ENCODE measurements at regions not wholly inside any gene's neighbourhood (a gene's known extent, or its start where the extent isn't known, plus 50 kb on each side); places are given as distances from the start of the nearest gene placed in this dataset.
A peak's percentile ranks its signal among the peaks of the same experiment; 100 is the strongest.

GRCh38 chr11:96614846-96615245 is 225.0 kb downstream of the JRKL start:
- peak in 2 of 3 experiments; percentile 29 to 79 for DNase-seq

DNA sequence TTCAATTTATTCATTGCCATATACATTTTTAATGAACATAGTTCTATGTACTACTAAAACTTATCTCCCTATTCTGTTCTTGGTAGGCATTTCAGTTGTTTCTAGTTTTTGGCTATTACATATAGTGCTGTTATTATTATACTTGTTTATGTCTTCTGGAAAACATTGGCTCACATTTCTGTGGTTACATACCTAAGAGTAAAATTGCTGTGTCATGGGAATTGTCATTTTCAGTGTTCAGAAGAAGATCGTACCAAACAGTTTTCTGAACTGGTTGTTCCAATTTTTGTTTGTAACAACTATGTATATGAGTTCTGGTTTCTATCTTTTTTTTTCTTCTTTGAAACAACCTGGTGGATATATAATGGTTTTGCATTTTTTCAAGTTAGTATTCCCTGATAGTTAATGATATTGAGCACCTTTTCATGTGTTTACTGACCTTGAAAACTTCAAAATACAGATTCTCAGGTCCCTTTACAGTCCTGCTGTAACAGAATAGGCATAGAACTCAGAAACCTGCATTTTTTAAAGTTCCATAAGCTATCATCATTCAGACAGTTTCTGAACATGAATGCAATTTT is 230.7 kb downstream of the JRKL start:
- peak in 1 of 3 experiments; percentile 29 for DNase-seq

DNA sequence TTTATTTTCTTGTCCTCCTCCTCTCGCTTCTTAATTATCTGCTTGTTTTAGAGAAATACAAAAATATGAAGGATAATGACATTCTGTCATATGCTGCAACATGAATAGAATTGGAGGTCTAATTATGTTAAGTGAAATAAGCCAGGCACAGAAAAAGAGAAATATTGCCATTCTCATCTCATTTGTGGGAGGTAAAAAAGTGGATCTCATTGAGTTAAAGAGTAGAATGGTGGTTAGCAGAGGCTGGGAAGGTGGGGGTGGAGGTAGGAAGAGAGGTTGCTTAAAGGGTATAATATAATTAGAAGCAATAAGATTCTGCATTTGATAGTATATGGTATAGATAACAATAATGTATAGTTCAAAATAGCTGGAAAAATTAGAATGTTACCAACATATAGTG is 231.3 kb downstream of the JRKL start:
- peak in 1 of 3 experiments; percentile 64 for DNase-seq

DNA sequence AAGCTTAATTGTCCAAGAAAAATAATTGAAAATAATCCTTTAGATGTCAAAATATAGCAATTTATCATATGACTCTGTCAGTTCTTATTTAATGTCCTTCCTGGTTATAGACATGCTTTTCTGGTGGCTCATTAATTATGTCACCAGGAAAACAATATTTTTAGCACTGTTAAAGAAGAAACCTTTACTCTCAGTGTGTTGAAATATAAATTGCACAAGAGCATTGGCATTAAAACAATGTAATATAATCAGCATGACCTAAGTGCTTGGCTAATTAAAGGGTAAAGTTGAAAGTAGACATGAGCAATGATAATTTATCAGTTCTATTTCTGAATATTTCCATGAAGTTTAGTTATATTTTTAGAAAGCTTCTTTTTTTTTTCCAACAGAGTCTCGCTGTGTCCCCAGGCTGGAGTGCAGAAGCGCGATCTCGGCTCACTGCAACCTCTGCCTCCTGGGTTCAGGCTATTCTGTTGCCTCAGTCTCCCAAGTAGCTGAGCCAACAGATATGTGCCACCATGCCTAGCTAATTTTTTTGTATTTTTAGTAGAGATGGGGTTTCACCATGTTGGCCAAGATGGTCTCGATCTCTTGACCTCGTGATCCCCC is 232.3 kb downstream of the JRKL start:
- DNase-seq: peak in 1 of 3 experiments; percentile 65

GRCh38 chr11:96624126-96624525 is 234.3 kb downstream of the JRKL start:
- DNase-seq: no peak

GRCh38 chr11:96627376-96627775 is 237.6 kb downstream of the JRKL start:
- DNase-seq: no peak

DNA sequence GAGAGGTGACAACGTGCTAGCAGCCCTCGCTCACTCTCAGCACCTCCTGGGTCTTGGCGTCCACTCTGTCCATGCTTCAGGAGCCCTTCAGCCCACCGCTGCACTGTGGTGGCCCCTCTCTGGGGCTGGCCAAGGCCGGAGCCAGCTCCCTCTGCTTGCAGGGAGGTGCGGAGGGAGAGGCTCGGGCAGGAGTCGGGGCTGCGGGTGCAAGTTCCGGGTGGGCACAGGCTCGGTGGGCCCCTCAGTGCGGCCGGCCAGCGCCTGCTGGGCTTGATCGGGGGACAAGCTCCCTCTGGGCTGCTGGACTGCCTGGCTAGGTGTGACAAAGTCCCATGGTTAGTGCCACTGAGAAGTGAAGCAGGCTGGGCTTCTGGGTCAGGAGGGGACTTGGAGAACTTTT is 245.8 kb downstream of the JRKL start:
- no peak for DNase-seq

DNA sequence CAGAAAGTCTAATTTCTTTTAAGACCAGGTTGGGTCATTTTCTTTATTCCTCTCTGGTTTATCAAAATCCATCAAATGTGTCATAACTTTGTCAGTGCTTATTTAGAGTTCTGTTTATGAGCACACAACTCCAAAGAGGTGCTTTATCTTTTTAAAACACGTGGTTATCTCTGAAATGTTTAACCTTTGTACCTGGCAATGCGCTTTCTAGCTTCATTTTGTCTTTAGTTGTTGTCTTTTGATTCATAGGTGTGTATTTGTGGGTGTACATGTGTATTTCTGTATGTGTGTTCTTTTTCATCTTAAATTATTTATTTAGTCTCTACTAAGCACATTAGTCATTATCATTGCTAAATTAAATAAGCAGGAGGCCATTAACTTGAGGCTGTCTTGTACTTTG is 251.4 kb downstream of the JRKL start:
- DNase-seq: no peak

DNA sequence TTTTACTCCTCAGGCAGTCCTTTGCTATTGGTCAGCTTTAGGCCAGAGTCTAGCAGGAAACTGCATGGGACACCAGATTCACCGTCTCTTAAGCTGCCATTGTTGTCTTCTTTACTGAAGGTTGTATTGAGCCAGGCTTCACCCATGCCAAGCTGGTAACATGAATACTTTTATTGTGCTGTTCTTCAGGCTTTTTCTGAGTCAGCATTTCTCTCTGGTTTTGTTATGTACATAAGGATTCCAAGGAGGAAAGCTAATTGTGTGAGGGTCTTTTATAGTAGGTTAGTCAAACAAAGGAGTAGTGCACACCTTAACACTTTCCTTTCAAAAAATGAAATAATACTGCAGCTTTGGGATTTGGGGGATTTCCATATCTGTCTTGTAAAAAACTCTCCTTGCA is 252.8 kb downstream of the JRKL start:
- DNase-seq: no peak

- DNase-seq: no peak
Measured at GRCh38 chr11:96643173-96643572, 253.4 kb downstream of the JRKL start.

DNA sequence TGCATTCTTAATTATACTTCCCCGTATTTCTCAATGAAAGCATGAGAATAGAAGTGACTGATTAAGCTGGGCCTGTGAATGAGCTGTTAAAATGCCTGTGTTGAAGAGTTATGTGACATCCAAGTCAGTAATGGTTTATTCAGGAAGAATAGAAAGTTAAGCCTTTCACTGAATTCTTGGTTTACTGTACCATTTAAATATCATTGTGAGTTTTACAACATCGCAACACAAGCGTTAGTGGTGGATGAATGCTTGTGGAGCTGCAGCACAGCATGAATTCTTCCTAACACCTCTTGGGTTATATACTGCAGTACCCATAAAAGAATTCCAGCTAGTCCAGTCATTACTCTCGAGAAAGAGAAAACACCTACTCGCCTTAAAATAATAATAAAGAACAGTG is 257.8 kb downstream of the JRKL start:
- DNase-seq: no peak

- DNase-seq: peak in 1 of 3 experiments; percentile 19
Measured at GRCh38 chr11:96648991-96649390, 259.2 kb downstream of the JRKL start.

DNA sequence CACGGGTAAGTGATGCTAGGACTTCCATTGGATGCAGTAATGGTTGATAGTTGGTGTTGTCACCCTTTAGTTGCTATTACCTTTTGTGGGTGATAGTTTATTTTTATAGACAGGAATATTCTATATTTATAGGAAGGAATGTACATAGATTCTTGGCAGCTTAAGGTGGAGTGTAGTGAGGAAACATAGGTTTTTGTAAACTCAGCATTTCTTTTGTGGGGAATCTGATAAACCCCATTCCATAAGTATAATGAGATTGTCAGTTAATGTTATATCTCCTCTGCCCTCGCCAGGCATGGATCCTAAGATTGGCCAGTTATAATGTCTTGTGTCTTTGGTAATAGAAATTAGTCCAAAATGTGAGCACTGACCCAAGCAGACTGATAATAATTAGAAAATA is 262.7 kb downstream of the JRKL start:
- no peak for DNase-seq

DNA sequence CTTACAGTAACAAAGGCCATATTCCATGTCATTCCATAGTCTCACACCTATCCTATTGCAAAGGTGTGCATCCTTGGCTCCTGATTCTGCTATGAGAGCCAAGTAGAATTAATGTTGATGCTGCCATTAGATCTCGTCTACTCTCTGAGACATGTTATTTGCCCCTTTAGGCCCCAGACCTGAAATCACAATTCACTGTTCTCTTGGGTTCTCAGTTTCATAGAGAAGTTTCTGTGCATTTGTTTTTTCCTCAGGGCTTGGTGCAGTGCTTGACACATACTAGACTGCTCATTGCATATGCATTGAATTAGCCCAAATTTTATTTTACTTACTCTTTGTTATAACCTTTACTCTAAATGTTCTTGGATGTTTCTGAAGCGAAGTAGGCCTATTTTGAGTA is 265.7 kb downstream of the JRKL start:
- DNase-seq: no peak

- DNase-seq: no peak
Measured at GRCh38 chr11:96658436-96658835, 268.6 kb downstream of the JRKL start.

GRCh38 chr11:96664110-96664509 is 274.3 kb downstream of the JRKL start:
- no peak for DNase-seq

GRCh38 chr11:96680211-96681018 is 290.6 kb downstream of the JRKL start:
- DNase-seq: peak in 2 of 3 experiments; percentile 6 to 46

GRCh38 chr11:96681019-96681716 is 291.4 kb downstream of the JRKL start:
- DNase-seq: no peak

DNA sequence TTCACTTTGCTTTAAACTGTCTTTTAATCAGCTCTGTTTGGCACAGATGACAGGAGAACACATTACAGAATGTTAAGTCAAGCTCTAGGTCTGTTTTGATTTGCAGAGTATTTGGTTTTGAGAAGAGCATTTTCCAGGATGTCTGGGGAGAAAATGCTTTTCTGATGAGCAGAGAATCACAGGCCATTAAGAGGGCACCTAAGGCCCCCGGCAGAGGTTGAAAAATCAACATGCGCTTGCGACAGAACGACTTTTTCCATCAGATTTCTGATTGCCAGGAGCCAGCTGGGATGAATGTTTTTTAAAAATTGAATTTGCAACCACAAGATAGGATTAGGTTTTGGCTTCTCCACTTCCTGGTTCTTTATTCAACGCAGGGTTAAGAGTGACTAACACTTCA is 304.5 kb downstream of the JRKL start:
- DNase-seq: no peak

GRCh38 chr11:96696731-96697130 is 306.9 kb downstream of the JRKL start:
- DNase-seq: no peak

- no peak for DNase-seq
Measured at GRCh38 chr11:96697466-96697865, 307.7 kb downstream of the JRKL start.

DNA sequence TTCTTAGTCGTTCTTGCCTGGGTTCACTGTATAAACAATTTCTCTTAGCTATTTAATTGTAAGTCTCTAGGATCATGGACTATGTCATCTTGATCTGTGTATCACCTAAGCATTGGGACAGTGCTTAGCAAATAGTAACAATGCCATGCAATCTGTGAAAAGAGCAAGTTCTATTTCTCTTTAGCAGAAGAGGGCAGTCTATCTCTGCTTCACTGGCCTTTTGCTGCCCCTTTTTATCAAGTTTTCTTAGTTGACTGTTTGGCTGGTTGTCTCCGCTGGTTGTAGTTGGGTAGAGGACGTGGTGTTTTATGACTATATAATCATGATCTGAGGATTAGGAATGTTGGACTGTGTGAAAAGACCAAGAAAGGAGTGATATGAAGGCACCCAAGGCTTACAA is 315.0 kb downstream of the JRKL start:
- DNase-seq: no peak

DNA sequence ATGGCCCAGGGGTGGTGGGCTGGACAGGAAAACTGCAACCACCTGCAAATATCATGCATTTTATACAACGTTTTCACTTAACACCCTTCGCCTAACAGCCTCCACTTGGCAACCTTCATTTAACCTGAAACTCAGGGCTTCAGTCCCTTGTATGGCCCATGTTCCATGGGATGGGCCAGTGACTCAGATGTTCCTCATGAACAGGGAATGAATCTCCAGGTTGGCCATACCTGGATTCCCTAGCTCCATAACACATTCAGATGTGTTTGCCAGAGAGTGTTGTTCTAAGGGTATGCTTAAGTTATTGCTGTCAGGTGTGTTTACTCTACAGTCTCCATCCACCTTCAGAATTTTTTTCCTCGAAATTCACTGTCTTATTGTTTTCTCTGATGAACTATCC is 316.9 kb downstream of the JRKL start:
- DNase-seq: no peak

DNA sequence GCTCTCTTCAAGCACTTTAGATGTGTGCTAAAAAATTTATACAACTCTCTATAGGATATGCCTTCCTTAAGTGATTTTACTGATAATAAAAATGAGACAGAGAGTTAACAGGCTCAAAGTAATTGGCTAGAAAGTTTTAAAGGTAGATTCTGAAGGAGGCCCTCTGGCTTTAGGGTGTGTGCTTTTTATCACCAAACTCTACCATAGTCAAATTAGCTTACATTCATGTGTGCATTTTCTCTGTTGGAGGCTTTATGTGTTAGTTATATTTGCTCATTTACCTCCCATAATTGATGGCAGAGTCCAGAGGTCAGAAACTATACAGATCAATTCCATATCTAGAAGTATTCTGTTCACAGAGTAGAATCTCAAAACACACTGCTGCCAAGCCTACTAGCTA is 317.5 kb downstream of the JRKL start:
- no peak for DNase-seq
